K562 (cell line): ENCODE measurements at regions not wholly inside any gene's neighbourhood (a gene's known extent, or its start where the extent isn't known, plus 50 kb on each side); places are given as distances from the start of the nearest gene placed in this dataset.

Experiments
- ATAC-seq: fragments of 200-7000 bp; cut with Tn5 transposase; 3 replicates; pipeline ENCODE4 v1.9.1; 2020; ENCODE audit warnings: moderate library complexity
- BruUV-seq: library from RNA; stranded (reverse); fragments of 400-500 nt; replicated peaks from 2 replicates; lab custom pipeline; 2021; lab: Mats Ljungman, UMichigan
- CTCF ChIA-PET: fragments of 300-600 bp; formaldehyde crosslinking; extraction: SDS; loops from one replicate; lab custom pipeline; 2021; ENCODE audit warnings: low intra/inter-chr PET ratio; lab: Yijun Ruan, JAX
- POLR2A ChIA-PET: fragments of 300-600, 350-650 bp; sonication (Branson Sonifier 250); formaldehyde crosslinking; extraction: SDS; loops from one replicate; lab custom pipeline; 2021; ENCODE audit warnings: antibody characterized with exemption, inconsistent platforms; lab: Yijun Ruan, JAX
- DNase-seq, 4 experiments: peaks; one replicate each; pipeline versions ENCODE4 v3.0.0 to v3.0.0-alpha.2; 2011 to 2018; ENCODE audit warnings: low spot score in 3 of 4, mixed read lengths in 3 of 4; ENCODE audit errors: extremely low read depth in 1 of 4
- FAIRE-seq: peaks from 2 replicates; lab custom pipeline; 2011; peaks lifted over from hg19 to GRCh38; lab: Jason Lieb, UNC
- H2AFZ ChIP-seq: 2 replicates; pipeline ENCODE4 v1.6.0; 2011; ENCODE audit warnings: low read depth, low read length, control low read depth, inconsistent platforms
- H3K27ac ChIP-seq: fragments of 200-600 bp; 3 replicates; pipeline ENCODE4 v1.8.0; 2011; ENCODE audit warnings: low read depth, mild to moderate bottlenecking, control low read depth, inconsistent platforms, low read length, moderate library complexity, mixed read lengths; ENCODE audit errors: extremely low read depth
- H3K27me3 ChIP-seq, 2 experiments: fragments of 300-600 bp in 1 of 2; 2 replicates in 1 of 2; 3 replicates in 1 of 2; pipeline versions ENCODE4 v1.6.0 to v1.8.0; 2011; ENCODE audit warnings: inconsistent platforms in 2 of 2, low read length in 2 of 2, mild to moderate bottlenecking in 1 of 2, mixed read lengths in 1 of 2, moderate library complexity in 1 of 2; ENCODE audit not compliant: control insufficient read depth in 2 of 2, insufficient read depth in 2 of 2
- H3K36me3 ChIP-seq: fragments of 300-600 bp; 3 replicates; pipeline ENCODE4 v1.8.0; 2011; ENCODE audit warnings: mild to moderate bottlenecking, low read length, inconsistent platforms; ENCODE audit not compliant: control insufficient read depth, insufficient read depth
- H3K4me1 ChIP-seq, 2 experiments: fragments of 200-600 bp in 1 of 2; replicated peaks in 1 of 2; 2 replicates in 1 of 2; 3 replicates in 1 of 2; pipeline versions ENCODE4 v1.5.1 to v1.8.0; 2011; ENCODE audit warnings: inconsistent platforms in 2 of 2, low read length in 2 of 2, mild to moderate bottlenecking in 1 of 2, mixed read lengths in 1 of 2, moderate library complexity in 1 of 2; ENCODE audit not compliant: control insufficient read depth in 2 of 2, insufficient read depth in 2 of 2
- H3K4me2 ChIP-seq: 2 replicates; pipeline ENCODE4 v1.6.1; 2011; ENCODE audit warnings: low read length, control low read depth, inconsistent platforms, mixed read lengths; ENCODE audit not compliant: insufficient read depth
- H3K4me3 ChIP-seq: fragments of 200-600 bp; sonication (generic), shearing (Covaris generic); 2 replicates; pipeline ENCODE4 v1.5.1; 2016; ENCODE audit warnings: control low read depth, inconsistent platforms
- H3K79me2 ChIP-seq: fragments of 200-600 bp; 3 replicates; pipeline ENCODE4 v1.8.0; 2011; ENCODE audit warnings: low read length, inconsistent platforms; ENCODE audit not compliant: control insufficient read depth, insufficient read depth
- H3K9ac ChIP-seq, 2 experiments: 2 replicates each; pipeline versions ENCODE4 v1.6.0 to v1.6.1; 2011; ENCODE audit warnings: low read depth in 2 of 2, low read length in 2 of 2, control low read depth in 1 of 2, inconsistent platforms in 1 of 2, mild to moderate bottlenecking in 1 of 2, mixed read lengths in 1 of 2; ENCODE audit not compliant: insufficient read depth in 1 of 2
- H3K9me1 ChIP-seq: one replicate; pipeline ENCODE4 v1.6.0; 2011; ENCODE audit warnings: inconsistent platforms, mild to moderate bottlenecking, low read length, moderate library complexity; ENCODE audit not compliant: control insufficient read depth, insufficient read depth
- H3K9me3 ChIP-seq: replicated peaks from 2 replicates; pipeline ENCODE4 v1.5.1; 2011; ENCODE audit warnings: low read depth, low read length, inconsistent platforms; ENCODE audit not compliant: control insufficient read depth, insufficient read depth
- H4K20me1 ChIP-seq: replicated peaks from 2 replicates; pipeline ENCODE4 v1.6.1; 2011; ENCODE audit warnings: low read length, inconsistent platforms, mixed read lengths; ENCODE audit not compliant: control insufficient read depth, insufficient read depth
- FOXM1 ChIP-seq, 2 experiments: fragments of 450-650 bp in 1 of 2; sonication (generic) in 1 of 2; formaldehyde crosslinking in 1 of 2; IDR thresholded peaks; 2 replicates each; pipeline versions ENCODE4 v1.6.1 to v1.9.0; 2017 to 2022; ENCODE audit warnings: low read depth in 2 of 2, mild to moderate bottlenecking in 2 of 2, missing genetic modification reagents in 1 of 2, moderate library complexity in 1 of 2
- HLTF ChIP-seq: fragments of 450-650 bp; IDR thresholded peaks from 2 replicates; pipeline ENCODE4 v1.6.1; 2016
- HSF4 ChIP-seq: fragments of 250-450 bp; sonication (Bioruptor Pico); IDR thresholded peaks from 2 replicates; pipeline ENCODE4 v2.1.2; 2022; ENCODE audit warnings: mild to moderate bottlenecking, moderate library complexity, borderline replicate concordance
- LEF1 ChIP-seq: fragments of 450-650 bp; IDR thresholded peaks from 2 replicates; pipeline ENCODE4 v1.6.1; 2016; ENCODE audit warnings: mild to moderate bottlenecking
- OTX1 ChIP-seq: fragments of 450-650 bp; formaldehyde crosslinking; IDR thresholded peaks from 2 replicates; pipeline ENCODE4 v1.4.0; 2022; ENCODE audit warnings: mild to moderate bottlenecking
- POLR3G ChIP-seq: IDR thresholded peaks from 2 replicates; pipeline ENCODE4 v1.6.1; 2011; ENCODE audit not compliant: insufficient read length, insufficient replicate concordance; ENCODE audit errors: extremely low read depth
- PREB ChIP-seq: sonication (generic); formaldehyde crosslinking; IDR thresholded peaks from 2 replicates; pipeline ENCODE4 v1.8.1; 2023; ENCODE audit warnings: mild to moderate bottlenecking, missing genetic modification reagents
- PRMT5 ChIP-seq: sonication (generic); formaldehyde crosslinking; IDR thresholded peaks from 2 replicates; pipeline ENCODE4 v1.5.0; 2020; ENCODE audit warnings: missing genetic modification reagents
- RUNX1 ChIP-seq: sonication (generic); IDR thresholded peaks from 2 replicates; pipeline ENCODE4 v1.6.1; 2016; ENCODE audit warnings: antibody characterized with exemption, low read depth
- SAFB2 ChIP-seq: fragments of 200-400 bp; formaldehyde crosslinking; IDR thresholded peaks from 2 replicates; pipeline ENCODE4 v1.6.1; 2018; ENCODE audit warnings: borderline replicate concordance, low read length, low read depth, moderate library complexity; ENCODE audit not compliant: severe bottlenecking
- SP2 ChIP-seq: IDR thresholded peaks from 2 replicates; pipeline ENCODE4 v1.6.1; 2011; ENCODE audit warnings: mild to moderate bottlenecking, low read depth, low read length, moderate library complexity; ENCODE audit not compliant: poor library complexity, severe bottlenecking; ENCODE audit errors: extremely low read depth
- UBTF ChIP-seq, 2 experiments: IDR thresholded peaks; 2 replicates each; pipeline ENCODE4 v1.6.1; 2012; ENCODE audit warnings: improper control_type of control experiment in 2 of 2, low read depth in 2 of 2, low read length in 2 of 2, borderline replicate concordance in 1 of 2
- ZNF197 ChIP-seq: fragments of 200-800 bp; sonication (Bioruptor generic); IDR thresholded peaks from 2 replicates; pipeline ENCODE4 v1.6.1; 2016; ENCODE audit warnings: low read depth, missing genetic modification characterization, missing compliant biosample characterization
- ZNF277 ChIP-seq: fragments of 250-450 bp; sonication (Bioruptor Pico); IDR thresholded peaks from 2 replicates; pipeline ENCODE4 v1.8.0; 2022; ENCODE audit warnings: inconsistent platforms, mild to moderate bottlenecking, moderate library complexity, borderline replicate concordance
- ZNF707 ChIP-seq: fragments of 250-450 bp; sonication (Bioruptor Pico); conservative IDR thresholded peaks from 2 replicates; pipeline ENCODE4 v1.8.0; 2022; ENCODE audit warnings: inconsistent platforms, mild to moderate bottlenecking, moderate library complexity
- ZNF740 ChIP-seq, 3 experiments: fragments of 200-800 bp in 1 of 3; sonication (Bioruptor generic) in 1 of 3; sonication (generic) in 1 of 3; formaldehyde crosslinking in 1 of 3; IDR thresholded peaks; 2 replicates each; pipeline versions ENCODE4 v1.6.1 to v1.8.0; 2016 to 2022; ENCODE audit warnings: mild to moderate bottlenecking in 2 of 3, missing compliant biosample characterization in 2 of 3, missing genetic modification characterization in 2 of 3, missing genetic modification reagents in 1 of 3
- ZNF764 ChIP-seq: fragments of 250-450 bp; sonication (Bioruptor Pico); IDR thresholded peaks from 2 replicates; pipeline ENCODE4 v1.4.0; 2020; ENCODE audit warnings: low read depth, mild to moderate bottlenecking, moderate library complexity
- WGBS: fragments of 100-300 bp; shearing (Covaris generic); methylation state at CpG from one replicate; pipeline ENCODE4 v1.1.6; 2016; ENCODE audit warnings: low coverage, mixed read lengths; ENCODE audit not compliant: insufficient coverage; ENCODE audit errors: missing lambda C conversion rate; 5-methylcytosine and 5-hydroxymethylcytosine counted together
- in situ Hi-C: fragments of 300-500 bp; cut with MboI; formaldehyde crosslinking; loops from 4 replicates; pipeline ENCODE4 v1.15.0; 2018; ENCODE audit warnings: inconsistent platforms, mixed read lengths
- intact Hi-C: fragments of 100-400 bp; cut with micrococcal nuclease; formaldehyde crosslinking; loops from 2 replicates; pipeline ENCODE4 v1.14.2; 2022

GRCh38 chr13:24013189-24013588, 115.9 kb upstream of the C1QTNF9B start:
- peaks cover 0 to 20% of the 10 kb centered on the region in 2 experiments; a peak in 1 of 5 replicates for H3K27me3 ChIP-seq
- no peak overlapping the region for H3K4me3 ChIP-seq
- POLR2A ChIA-PET = interaction anchor here (1.0 kb wide), 1 partner anchor 8 kb away, joined by 3 read pairs; no protein-coding TSS in a partner anchor
- no peaks in the 10 kb centered on the region for H3K4me1 ChIP-seq
- TF ChIP-seq UBTF (IDR thresholded peaks at IDR 0.05; ENCODE audit: borderline replicate concordance in 1 of 2, low read depth in 2 of 2, low read length in 2 of 2) (no peak), RUNX1 (no peak), SAFB2 (no peak), ZNF707 (CRISPR knock-in tag) (no peak), OTX1 (CRISPR knock-in tag) (no peak), SP2 (no peak), HLTF (no peak), PREB (CRISPR knock-in tag) (no peak), HSF4 (CRISPR knock-in tag) (no peak), LEF1 (no peak), POLR3G (no peak), ZNF277 (CRISPR knock-in tag) (no peak), ZNF197 (CRISPR knock-in tag) (no peak), FOXM1 (IDR thresholded peaks at IDR 0.05; ENCODE audit: low read depth) (no peak), FOXM1 (CRISPR knock-in tag; IDR thresholded peaks at IDR 0.05; ENCODE audit: low read depth) (no peak), ZNF740 (CRISPR knock-in tag; IDR thresholded peaks at IDR 0.05) (no peak), ZNF740 (tag; IDR thresholded peaks at IDR 0.05) (no peak), PRMT5 (no peak), ZNF764 (CRISPR knock-in tag) (no peak)
- TF ChIP-seq, all 486 proteins: peak for 0
- Histone ChIP-seq H3K4me2 (no peak overlapping the region), H3K36me3 (no peaks in the 10 kb centered on the region), H3K9me1 (no peaks in the 10 kb centered on the region), H3K9me3 (no peaks in the 10 kb centered on the region), H4K20me1 (no peaks in the 10 kb centered on the region), H3K79me2 (no peaks in the 10 kb centered on the region), H2AFZ (no peak overlapping the region), H3K27ac (no peak overlapping the region), H3K9ac (no peak overlapping the region)
- CTCF ChIA-PET = no interaction called here
- FAIRE-seq (no peak), ATAC-seq (no peak), DNase-seq (no peak)
- intact Hi-C loops = no loop called here
- in situ Hi-C loops = loop anchor here (10.0 kb wide), 1 partner anchor 222 kb away; no protein-coding TSS in a partner anchor
- BruUV-seq = no TSS peak
- WGBS = 0% methylated on average over 6 of the region's 6 CpGs
